ENCODE measurements at regions not wholly inside any gene's neighbourhood (a gene's known extent, or its start where the extent isn't known, plus 50 kb on each side); places are given as distances from the start of the nearest gene placed in this dataset.

DNA sequence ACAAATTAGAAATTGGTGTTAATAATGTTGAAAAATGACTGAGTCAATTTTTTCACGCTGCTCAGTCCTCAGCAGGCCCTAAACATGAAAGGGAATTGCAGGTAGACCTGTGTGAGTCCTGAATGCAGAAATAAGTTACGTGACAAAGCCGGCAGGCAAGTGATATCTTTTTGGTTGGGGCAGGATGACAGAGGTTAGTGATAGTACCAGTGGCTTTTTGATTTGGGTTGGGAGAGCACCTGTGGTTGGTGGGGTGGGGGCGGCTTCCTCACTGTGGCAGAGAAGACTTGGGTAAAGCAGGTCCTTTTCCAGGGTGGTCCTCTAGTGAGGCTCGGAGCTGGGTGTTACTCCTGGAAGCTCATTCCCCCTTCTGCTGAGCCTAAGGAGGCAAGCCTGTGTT is 164.7 kb downstream of the TMEM167A start:
- H3K36me3 ChIP-seq (ENCODE audit: insufficient read depth, low read length, poor library complexity, severe bottlenecking) = no peaks in the 10 kb centered on the region
- H3K27me3 ChIP-seq (replicated peaks; ENCODE audit: insufficient read depth, low read depth, low read length, poor library complexity) = no peaks in the 10 kb centered on the region
- ChIA-PET POLR2A (ENCODE audit: low non-redundant PET) (no interaction called here), CTCF (no interaction called here)
- no peak overlapping the region for H3K27ac ChIP-seq (ENCODE audit: low read depth, low read length, poor library complexity, severe bottlenecking)
- intact Hi-C loops (cut with micrococcal nuclease; ENCODE audit: unreplicated experiment) = no loop called here
- TF ChIP-seq EZH2 (IDR thresholded peaks at IDR 0.05; ENCODE audit: borderline replicate concordance, low read depth, low read length, poor library complexity, severe bottlenecking) = no peak
- TF ChIP-seq, protein P1, sequence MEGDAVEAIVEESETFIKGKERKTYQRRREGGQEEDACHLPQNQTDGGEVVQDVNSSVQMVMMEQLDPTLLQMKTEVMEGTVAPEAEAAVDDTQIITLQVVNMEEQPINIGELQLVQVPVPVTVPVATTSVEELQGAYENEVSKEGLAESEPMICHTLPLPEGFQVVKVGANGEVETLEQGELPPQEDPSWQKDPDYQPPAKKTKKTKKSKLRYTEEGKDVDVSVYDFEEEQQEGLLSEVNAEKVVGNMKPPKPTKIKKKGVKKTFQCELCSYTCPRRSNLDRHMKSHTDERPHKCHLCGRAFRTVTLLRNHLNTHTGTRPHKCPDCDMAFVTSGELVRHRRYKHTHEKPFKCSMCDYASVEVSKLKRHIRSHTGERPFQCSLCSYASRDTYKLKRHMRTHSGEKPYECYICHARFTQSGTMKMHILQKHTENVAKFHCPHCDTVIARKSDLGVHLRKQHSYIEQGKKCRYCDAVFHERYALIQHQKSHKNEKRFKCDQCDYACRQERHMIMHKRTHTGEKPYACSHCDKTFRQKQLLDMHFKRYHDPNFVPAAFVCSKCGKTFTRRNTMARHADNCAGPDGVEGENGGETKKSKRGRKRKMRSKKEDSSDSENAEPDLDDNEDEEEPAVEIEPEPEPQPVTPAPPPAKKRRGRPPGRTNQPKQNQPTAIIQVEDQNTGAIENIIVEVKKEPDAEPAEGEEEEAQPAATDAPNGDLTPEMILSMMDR (conservative IDR thresholded peaks at IDR 0.05; ENCODE audit: low read depth, low read length) = no peak
- H3K4me3 ChIP-seq (ENCODE audit: low read depth, low read length, poor library complexity, severe bottlenecking) = no peak overlapping the region
- no peak for DNase-seq (ENCODE audit: low spot score)
- peaks cover 5% of the 10 kb centered on the region for H3K9me3 ChIP-seq (ENCODE audit: low read depth, low read length, poor library complexity, severe bottlenecking)
- no TSS peak for BruUV-seq (replicated peaks)
- H3K4me1 ChIP-seq (ENCODE audit: insufficient read depth, low read length, poor library complexity, severe bottlenecking) = no peaks in the 10 kb centered on the region

DNA sequence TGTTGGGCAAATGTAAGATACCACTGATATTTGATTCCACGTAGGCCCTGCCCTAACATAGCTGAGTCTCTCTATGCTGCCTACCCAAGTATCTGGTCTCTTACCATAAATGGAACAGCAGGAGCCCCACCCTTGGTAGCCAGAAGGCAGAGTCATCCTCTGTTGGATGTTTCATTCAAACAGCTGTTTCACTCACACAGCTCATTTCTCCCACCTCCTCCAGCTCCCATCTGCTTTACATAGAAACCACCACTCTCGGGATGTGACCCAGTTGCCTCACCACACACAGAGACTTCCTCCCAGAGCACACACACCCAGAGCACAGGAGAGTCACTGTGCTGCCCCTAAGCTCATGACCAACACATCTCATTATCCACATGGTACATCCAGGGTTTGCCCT is 165.3 kb downstream of the TMEM167A start:
- no peaks in the 10 kb centered on the region for H3K27me3 ChIP-seq (replicated peaks; ENCODE audit: insufficient read depth, low read depth, low read length, poor library complexity)
- ChIA-PET POLR2A (ENCODE audit: low non-redundant PET) (no interaction called here), CTCF (no interaction called here)
- no peaks in the 10 kb centered on the region for H3K4me1 ChIP-seq (ENCODE audit: insufficient read depth, low read length, poor library complexity, severe bottlenecking)
- intact Hi-C loops (cut with micrococcal nuclease; ENCODE audit: unreplicated experiment) = no loop called here
- no peak for DNase-seq (ENCODE audit: low spot score)
- TF ChIP-seq EZH2 (IDR thresholded peaks at IDR 0.05; ENCODE audit: borderline replicate concordance, low read depth, low read length, poor library complexity, severe bottlenecking) = no peak
- TF ChIP-seq, protein P1 (conservative IDR thresholded peaks at IDR 0.05; ENCODE audit: low read depth, low read length) = no peak
- peaks cover 5% of the 10 kb centered on the region for H3K9me3 ChIP-seq (ENCODE audit: low read depth, low read length, poor library complexity, severe bottlenecking)
- BruUV-seq (replicated peaks) = no TSS peak
- no peaks in the 10 kb centered on the region for H3K36me3 ChIP-seq (ENCODE audit: insufficient read depth, low read length, poor library complexity, severe bottlenecking)
- no peak overlapping the region for H3K4me3 ChIP-seq (ENCODE audit: low read depth, low read length, poor library complexity, severe bottlenecking)
- no peak overlapping the region for H3K27ac ChIP-seq (ENCODE audit: low read depth, low read length, poor library complexity, severe bottlenecking)

DNA sequence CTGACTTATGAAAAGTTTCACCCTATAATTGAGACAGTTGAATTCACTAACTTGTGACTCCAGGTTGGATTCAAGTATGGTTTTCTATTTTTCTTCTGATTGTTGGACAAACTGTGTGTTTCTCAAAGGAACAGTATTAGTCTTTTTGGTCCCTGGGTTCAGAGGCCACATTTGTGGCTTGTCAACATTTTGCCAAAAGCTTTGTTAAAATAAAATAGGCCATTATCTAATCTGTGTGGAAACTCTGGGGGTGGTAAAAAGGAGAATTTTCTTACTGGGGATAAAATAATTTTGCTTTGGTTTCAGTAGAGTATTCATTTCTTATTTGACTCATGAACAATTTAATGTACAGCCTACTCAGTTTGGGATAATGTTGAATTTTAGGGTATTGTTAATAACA is 166.3 kb downstream of the TMEM167A start:
- DNase-seq (ENCODE audit: low spot score) = no peak
- POLR2A ChIA-PET (ENCODE audit: low non-redundant PET) = no interaction called here
- H3K36me3 ChIP-seq (ENCODE audit: insufficient read depth, low read length, poor library complexity, severe bottlenecking) = no peaks in the 10 kb centered on the region
- CTCF ChIA-PET = no interaction called here
- no peak overlapping the region for H3K27ac ChIP-seq (ENCODE audit: low read depth, low read length, poor library complexity, severe bottlenecking)
- BruUV-seq (replicated peaks) = no TSS peak
- TF ChIP-seq EZH2 (IDR thresholded peaks at IDR 0.05; ENCODE audit: borderline replicate concordance, low read depth, low read length, poor library complexity, severe bottlenecking) = no peak
- TF ChIP-seq, protein P1 (conservative IDR thresholded peaks at IDR 0.05; ENCODE audit: low read depth, low read length) = no peak
- intact Hi-C loops (cut with micrococcal nuclease; ENCODE audit: unreplicated experiment) = no loop called here
- no peak overlapping the region for H3K4me3 ChIP-seq (ENCODE audit: low read depth, low read length, poor library complexity, severe bottlenecking)
- no peaks in the 10 kb centered on the region for H3K4me1 ChIP-seq (ENCODE audit: insufficient read depth, low read length, poor library complexity, severe bottlenecking)
- H3K27me3 ChIP-seq (replicated peaks; ENCODE audit: insufficient read depth, low read depth, low read length, poor library complexity) = peaks cover 3% of the 10 kb centered on the region
- peaks cover 2% of the 10 kb centered on the region for H3K9me3 ChIP-seq (ENCODE audit: low read depth, low read length, poor library complexity, severe bottlenecking)

Measured in A673 (cell line).